Dedifferentiated amniotic fluid mesenchymal stem cell (primary cell): ENCODE measurements at regions not wholly inside any gene's neighbourhood (a gene's known extent, or its start where the extent isn't known, plus 50 kb on each side); places are given as distances from the start of the nearest gene placed in this dataset.
"Not testable (repeated sequence)": the region's sequence is repeated elsewhere in the genome, so short reads cannot be mapped to it uniquely, and the experiment has no call there.

Experiments
- DNase-seq: peaks from one replicate; pipeline ENCODE4 v3.0.0-alpha.2; 2016; ENCODE audit errors: extremely low spot score

DNA sequence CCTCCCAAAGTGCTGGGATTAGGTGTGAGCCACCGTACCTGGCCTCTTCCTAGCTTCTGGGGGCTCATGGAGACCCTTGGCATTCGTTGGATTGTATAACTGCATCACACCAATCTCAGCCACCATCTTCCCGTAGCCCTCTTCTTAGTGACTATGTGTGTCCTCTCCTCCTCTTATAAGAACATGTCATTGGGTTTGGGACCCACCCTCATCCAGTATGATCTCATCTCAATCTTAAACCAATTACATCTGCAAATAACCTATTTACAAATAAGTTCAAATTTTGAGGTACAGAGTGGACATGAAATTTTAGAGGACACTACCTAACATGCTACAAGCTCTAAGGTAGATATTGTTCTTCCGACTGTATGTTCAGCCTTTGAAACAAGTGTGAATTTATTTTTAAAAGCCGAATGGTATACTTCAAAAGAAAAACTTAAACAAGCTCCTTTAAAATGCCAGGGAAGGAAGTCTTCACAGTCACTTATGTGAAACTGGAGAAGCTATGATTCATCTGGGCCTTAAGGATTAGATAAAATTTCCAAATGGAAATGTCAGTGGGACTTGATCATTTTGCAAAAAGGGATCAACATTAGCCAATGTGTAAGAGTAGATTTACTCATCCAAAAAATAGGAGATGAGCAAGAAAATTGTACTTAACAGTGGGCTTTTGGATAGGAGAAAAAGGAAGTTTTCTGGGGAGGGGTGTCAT lies 225.7 kb downstream of the MEX3B start:
- peak; percentile 47 for DNase-seq

DNA sequence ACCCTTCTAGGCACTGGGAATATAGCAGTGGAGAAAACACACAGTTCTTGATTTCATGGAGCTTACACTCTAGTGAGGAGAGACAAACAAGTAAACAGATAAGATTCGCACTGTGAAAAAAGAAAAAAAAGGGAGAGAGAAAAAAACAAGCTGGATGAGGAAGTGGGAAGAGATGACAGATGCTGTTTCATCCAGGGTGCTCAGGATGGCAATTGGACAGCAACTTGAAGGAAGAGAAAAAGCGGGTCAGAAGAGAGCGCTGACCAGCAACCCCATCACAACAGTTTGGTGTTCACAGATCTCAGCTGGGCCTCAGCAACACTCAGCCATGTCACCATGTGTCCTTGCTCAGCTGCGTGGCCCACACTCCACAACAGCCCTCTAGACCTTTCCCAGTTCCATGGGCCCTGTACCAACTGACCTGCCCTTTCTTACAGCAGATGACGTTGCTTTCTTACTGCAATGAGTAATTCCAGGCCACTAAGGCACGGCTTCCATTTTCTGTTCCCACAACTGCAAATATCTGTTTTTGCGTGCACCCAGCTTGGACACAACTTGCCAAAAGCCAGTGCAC lies 230.8 kb downstream of the MEX3B start:
- no peak for DNase-seq

DNA sequence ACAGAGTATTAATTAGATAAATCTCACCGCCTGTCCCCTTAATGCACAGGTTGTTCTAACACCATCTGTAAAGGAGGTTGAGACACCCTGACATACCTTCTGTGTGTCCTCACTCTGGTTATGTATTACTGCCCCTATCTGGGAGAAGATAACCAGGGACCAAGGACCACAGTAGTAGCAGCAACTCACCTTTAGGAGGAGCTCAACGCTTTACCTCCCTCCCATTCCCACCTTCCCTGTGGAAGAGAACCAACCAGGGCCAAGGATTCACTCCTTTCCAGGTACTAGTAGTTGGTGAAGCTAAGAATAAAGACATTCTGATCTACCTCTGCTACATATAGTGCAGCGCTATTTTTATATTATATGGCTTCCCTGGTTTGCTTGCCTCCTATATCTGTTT lies 232.6 kb downstream of the MEX3B start:
- no peak for DNase-seq

DNA sequence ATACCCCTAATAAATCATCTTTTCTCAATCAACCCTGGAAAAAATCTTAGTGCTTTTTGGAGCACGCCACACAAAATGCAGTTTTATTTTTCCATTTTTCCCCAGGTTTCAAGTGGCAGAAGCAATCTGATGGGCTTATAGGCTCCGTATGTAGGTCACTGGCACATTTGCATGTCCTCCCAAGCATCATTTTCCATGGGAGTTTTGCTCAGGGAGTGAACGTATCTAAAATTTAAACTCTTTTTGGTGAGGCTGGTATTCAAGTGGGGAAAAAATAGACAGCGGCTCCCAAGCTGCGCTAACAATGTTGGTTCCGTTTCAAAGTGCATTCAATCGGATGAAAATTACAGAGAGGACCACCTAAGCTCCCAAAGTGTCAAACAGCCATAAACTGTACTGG lies 233.4 kb downstream of the MEX3B start:
- DNase-seq, result no peak

- no peak for DNase-seq
Measured at GRCh38 chr15:81811736-81812135, 234.1 kb downstream of the MEX3B start.

GRCh38 chr15:81809543-81809942 lies 236.3 kb downstream of the MEX3B start:
- no peak for DNase-seq

- DNase-seq, result no peak
Measured at GRCh38 chr15:81807806-81808205, 238.0 kb downstream of the MEX3B start.

GRCh38 chr15:81807186-81807585 lies 238.6 kb downstream of the MEX3B start:
- DNase-seq, result no peak

- no peak for DNase-seq
Measured at GRCh38 chr15:81795899-81796298, 249.9 kb downstream of the MEX3B start.

- no peak for DNase-seq
Measured at GRCh38 chr15:81792646-81793045, 253.2 kb downstream of the MEX3B start.

GRCh38 chr15:81791322-81791721 lies 254.5 kb downstream of the MEX3B start:
- not testable (repeated sequence) for DNase-seq

DNA sequence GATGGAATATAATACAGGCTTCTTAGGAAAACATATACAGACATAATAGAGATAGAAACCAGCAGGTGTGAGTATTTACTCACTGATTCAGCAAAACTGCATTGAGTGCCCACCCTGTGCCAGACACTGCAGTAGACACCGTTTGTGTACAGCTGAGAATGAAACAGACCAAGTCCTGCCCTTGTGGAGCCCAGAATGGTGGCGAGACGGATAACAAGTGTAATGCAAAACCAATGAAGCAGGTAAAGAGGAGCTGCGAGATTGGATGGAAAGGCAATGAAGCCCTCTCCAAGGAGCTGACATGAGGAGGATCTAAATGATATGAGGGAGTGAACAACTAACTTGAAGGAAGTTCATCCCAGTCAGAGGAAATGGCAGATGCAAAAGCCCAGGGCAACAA lies 256.4 kb downstream of the MEX3B start:
- DNase-seq, result no peak

- no peak for DNase-seq
Measured at GRCh38 chr15:81786776-81787175, 259.0 kb downstream of the MEX3B start.

GRCh38 chr15:81785679-81786078 lies 260.1 kb downstream of the MEX3B start:
- DNase-seq, result no peak

DNA sequence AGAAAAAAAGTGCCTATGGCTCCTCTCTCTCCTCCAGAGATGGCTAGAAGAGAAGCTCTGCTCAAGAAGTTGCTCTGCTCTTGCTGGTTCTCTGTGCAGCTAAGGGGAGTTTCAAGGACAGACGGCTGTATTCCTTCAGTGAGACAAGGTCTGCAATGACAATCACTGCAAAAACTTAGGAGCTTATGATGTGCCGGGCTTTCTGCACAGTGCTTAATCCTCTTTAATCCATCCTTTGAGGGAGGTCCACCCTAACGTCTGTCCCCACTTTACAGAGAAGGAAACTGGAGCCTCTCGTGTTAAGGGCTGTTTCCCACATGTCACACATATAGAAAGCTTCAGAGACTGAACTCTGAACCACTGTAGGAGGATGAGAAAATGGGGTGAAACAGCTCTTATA lies 260.6 kb downstream of the MEX3B start:
- no peak for DNase-seq

- no peak for DNase-seq
Measured at GRCh38 chr15:81784751-81785150, 261.1 kb downstream of the MEX3B start.

GRCh38 chr15:81783586-81783985 lies 262.2 kb downstream of the MEX3B start:
- no peak for DNase-seq

DNA sequence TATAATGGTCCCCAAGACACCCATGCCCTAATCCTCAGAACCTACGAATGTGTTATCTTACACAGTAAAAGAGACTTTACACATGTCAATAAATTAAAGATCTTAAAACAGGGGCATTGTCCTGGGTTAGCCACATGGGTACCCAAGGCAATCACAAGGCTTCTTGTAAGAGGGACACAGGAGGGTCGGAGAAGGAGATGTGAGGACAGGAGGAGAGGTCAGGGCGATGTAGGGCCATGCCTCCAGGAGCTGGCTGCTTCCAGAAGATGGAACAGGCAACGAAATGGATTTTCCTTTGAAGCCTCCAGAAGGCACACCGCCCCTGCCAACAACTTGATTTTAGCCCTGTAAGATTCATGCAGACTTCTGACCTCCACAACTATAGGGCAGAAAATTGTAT lies 262.7 kb downstream of the MEX3B start:
- DNase-seq, result no peak

DNA sequence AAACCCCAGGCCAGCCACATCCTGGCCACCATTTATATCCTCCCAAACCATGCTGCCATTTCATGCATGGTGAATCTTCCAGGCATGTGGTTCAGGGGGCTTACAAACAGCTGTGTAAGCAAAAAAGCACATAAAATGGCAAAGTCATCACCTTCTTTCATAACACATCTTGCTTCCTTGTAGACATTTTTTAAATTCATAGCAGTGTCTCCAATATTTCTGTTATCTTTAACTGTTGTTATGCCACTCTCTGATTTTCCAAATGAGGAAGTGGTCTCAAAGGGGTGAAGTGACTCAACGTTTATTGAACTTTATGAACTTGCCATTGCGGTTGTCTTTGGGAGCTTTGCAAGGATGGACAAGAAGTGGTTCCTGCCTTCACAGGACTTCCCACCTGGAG lies 264.4 kb downstream of the MEX3B start:
- no peak for DNase-seq

- DNase-seq, result no peak
Measured at GRCh38 chr15:81780966-81781365, 264.9 kb downstream of the MEX3B start.

DNA sequence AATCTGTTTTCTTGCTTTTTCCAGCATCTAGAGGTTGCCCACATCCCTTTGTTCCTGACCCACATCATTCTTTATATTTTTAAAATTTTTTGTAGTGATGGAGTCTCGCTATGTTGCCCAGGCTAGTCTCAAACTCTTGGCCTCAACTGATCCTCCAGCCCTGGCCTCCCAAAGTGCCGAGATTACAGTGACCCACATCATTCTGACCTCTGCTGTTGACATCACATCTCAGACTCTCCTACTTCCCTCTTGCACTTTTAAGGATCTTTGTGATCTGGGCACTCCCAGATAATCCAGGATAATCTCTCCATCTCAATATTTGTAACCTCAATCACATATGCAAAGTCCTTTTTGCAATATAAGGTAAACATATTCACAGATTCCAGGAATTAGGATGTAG lies 266.6 kb downstream of the MEX3B start:
- DNase-seq, result no peak

DNA sequence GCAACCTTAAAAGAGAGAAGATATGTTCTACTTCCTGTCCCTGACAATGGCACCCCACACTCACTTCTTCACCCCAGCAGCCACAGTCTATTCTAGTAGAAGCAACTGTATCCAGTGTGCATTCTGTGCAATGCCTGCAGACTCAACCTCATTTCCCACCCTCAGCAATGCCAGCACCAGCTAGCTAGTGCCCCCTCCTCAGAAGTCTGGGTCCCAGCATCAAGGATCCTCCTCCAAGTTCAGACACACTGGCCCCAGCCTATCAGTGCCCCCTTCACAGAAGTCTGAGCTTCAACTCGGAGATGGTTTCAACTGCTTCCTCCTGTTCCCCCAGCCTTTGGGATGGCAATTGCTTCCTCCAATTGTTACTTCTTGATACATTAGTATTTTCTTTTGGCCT lies 268.3 kb downstream of the MEX3B start:
- no peak for DNase-seq

GRCh38 chr15:81776976-81777375 lies 268.8 kb downstream of the MEX3B start:
- DNase-seq, result no peak

DNA sequence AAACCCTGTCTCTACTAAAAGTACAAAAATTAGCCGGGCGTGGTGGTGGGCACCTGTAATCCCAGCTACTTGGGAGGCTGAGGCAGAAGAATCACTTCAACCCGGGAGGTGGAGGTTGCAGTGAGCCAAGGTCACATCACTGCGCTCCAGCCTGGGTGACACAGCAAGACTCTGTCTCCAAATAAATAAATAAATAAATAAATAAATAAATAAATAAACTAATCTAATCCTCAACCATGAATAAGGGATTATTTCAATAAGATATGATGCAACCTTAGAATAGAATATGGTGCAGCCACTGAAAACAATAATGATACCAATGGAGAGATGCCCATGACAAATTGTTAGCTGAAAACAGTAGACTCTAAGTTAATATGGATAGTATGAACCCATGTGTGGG lies 270.0 kb downstream of the MEX3B start:
- DNase-seq, result not testable (repeated sequence)
